HUES64 (cell line): ENCODE measurements at regions not wholly inside any gene's neighbourhood (a gene's known extent, or its start where the extent isn't known, plus 50 kb on each side); places are given as distances from the start of the nearest gene placed in this dataset.

Experiments
- H3K27ac ChIP-seq: 2 replicates; pipeline ENCODE4 v1.7.0; 2013; ENCODE audit warnings: low read depth, low read length, inconsistent platforms
- H3K27me3 ChIP-seq: 2 replicates; pipeline ENCODE4 v1.6.1; 2013; ENCODE audit warnings: mild to moderate bottlenecking, low read length; ENCODE audit not compliant: insufficient read depth
- H3K36me3 ChIP-seq: 2 replicates; pipeline ENCODE4 v1.6.1; 2013; ENCODE audit warnings: mild to moderate bottlenecking, low read length; ENCODE audit not compliant: insufficient read depth
- H3K4me1 ChIP-seq: 2 replicates; pipeline ENCODE4 v1.6.1; 2013; ENCODE audit warnings: mild to moderate bottlenecking, low read length, moderate library complexity; ENCODE audit not compliant: insufficient read depth
- H3K4me3 ChIP-seq: 2 replicates; pipeline ENCODE4 v1.5.1; 2013; ENCODE audit warnings: mild to moderate bottlenecking, low read length, moderate library complexity
- H3K9ac ChIP-seq: 2 replicates; pipeline ENCODE4 v1.6.1; 2013; ENCODE audit warnings: mild to moderate bottlenecking, low read depth, low read length
- H3K9me3 ChIP-seq: 2 replicates; pipeline ENCODE4 v1.6.1; 2013; ENCODE audit warnings: low read depth, low read length; ENCODE audit not compliant: insufficient read depth
- WGBS: fragments of 150-250, 120-280 bp; methylation state at CpG from one replicate; pipeline ENCODE4 v1.1.7; 2013; ENCODE audit warnings: missing lambda C conversion rate; 5-methylcytosine and 5-hydroxymethylcytosine counted together

GRCh38 chr4:28146191-28146590 is 1285.5 kb downstream of the STIM2 start:
- Histone ChIP-seq H3K4me1 (no peaks in the 10 kb centered on the region), H3K27me3 (no peaks in the 10 kb centered on the region), H3K27ac (no peak overlapping the region), H3K36me3 (no peaks in the 10 kb centered on the region), H3K9me3 (no peaks in the 10 kb centered on the region), H3K4me3 (no peak overlapping the region), H3K9ac (no peak overlapping the region)
- WGBS = 93% methylated on average over 3 of the region's 3 CpGs

- WGBS = 100% methylated on average over 1 of the region's 1 CpG
- no peaks in the 10 kb centered on the region for H3K9me3 ChIP-seq
- H3K27me3 ChIP-seq = no peaks in the 10 kb centered on the region
- H3K27ac ChIP-seq = no peak overlapping the region
- H3K4me3 ChIP-seq = no peak overlapping the region
- H3K4me1 ChIP-seq = no peaks in the 10 kb centered on the region
- H3K36me3 ChIP-seq = no peaks in the 10 kb centered on the region
- no peak overlapping the region for H3K9ac ChIP-seq
Measured at GRCh38 chr4:28148221-28148620, 1287.6 kb downstream of the STIM2 start.

- WGBS = 92% methylated on average over 2 of the region's 3 CpGs
- Histone ChIP-seq H3K27ac (no peak overlapping the region), H3K9ac (no peak overlapping the region)
Measured at GRCh38 chr4:28149762-28150161, 1289.1 kb downstream of the STIM2 start.

GRCh38 chr4:28151314-28151713 is 1290.7 kb downstream of the STIM2 start:
- Histone ChIP-seq H3K4me1 (no peaks in the 10 kb centered on the region), H3K27me3 (no peaks in the 10 kb centered on the region), H3K9me3 (no peaks in the 10 kb centered on the region), H3K27ac (no peak overlapping the region), H3K4me3 (no peak overlapping the region), H3K36me3 (no peaks in the 10 kb centered on the region), H3K9ac (no peak overlapping the region)

More at GRCh38 chr4:28149762-28150161, 1289.1 kb downstream of the STIM2 start:
- Histone ChIP-seq H3K4me1 (no peaks in the 10 kb centered on the region), H3K27me3 (no peaks in the 10 kb centered on the region), H3K9me3 (no peaks in the 10 kb centered on the region), H3K36me3 (no peaks in the 10 kb centered on the region), H3K4me3 (no peak overlapping the region)

GRCh38 chr4:28167411-28167810 is 1306.8 kb downstream of the STIM2 start:
- Histone ChIP-seq H3K9ac (no peak overlapping the region), H3K4me1 (no peaks in the 10 kb centered on the region), H3K36me3 (no peaks in the 10 kb centered on the region), H3K9me3 (no peaks in the 10 kb centered on the region), H3K27ac (no peak overlapping the region), H3K27me3 (no peaks in the 10 kb centered on the region), H3K4me3 (no peak overlapping the region)
- 100% methylated on average over 1 of the region's 1 CpG for WGBS

- WGBS = 93% methylated on average over 1 of the region's 1 CpG
- Histone ChIP-seq H3K27ac (no peak overlapping the region), H3K4me1 (no peaks in the 10 kb centered on the region), H3K27me3 (no peaks in the 10 kb centered on the region), H3K36me3 (no peaks in the 10 kb centered on the region), H3K9ac (no peak overlapping the region), H3K9me3 (no peaks in the 10 kb centered on the region), H3K4me3 (no peak overlapping the region)
Measured at GRCh38 chr4:28176942-28177341, 1316.3 kb downstream of the STIM2 start.

- Histone ChIP-seq H3K27me3 (no peaks in the 10 kb centered on the region), H3K4me1 (no peaks in the 10 kb centered on the region), H3K36me3 (no peaks in the 10 kb centered on the region), H3K27ac (no peak overlapping the region), H3K4me3 (no peak overlapping the region), H3K9ac (no peak overlapping the region), H3K9me3 (no peaks in the 10 kb centered on the region)
Measured at GRCh38 chr4:28177641-28178040, 1317.0 kb downstream of the STIM2 start.

- 100% methylated on average over 1 of the region's 3 CpGs for whole genome bisulfite sequencing
- Histone ChIP-seq H3K36me3 (no peaks in the 10 kb centered on the region), H3K4me1 (no peaks in the 10 kb centered on the region), H3K9ac (no peak overlapping the region), H3K27me3 (no peaks in the 10 kb centered on the region), H3K4me3 (no peak overlapping the region), H3K27ac (no peak overlapping the region), H3K9me3 (no peaks in the 10 kb centered on the region)
Measured at GRCh38 chr4:28179126-28179525, 1318.5 kb downstream of the STIM2 start.

- Histone ChIP-seq H3K27me3 (no peaks in the 10 kb centered on the region), H3K9ac (no peak overlapping the region), H3K27ac (no peak overlapping the region), H3K36me3 (no peaks in the 10 kb centered on the region), H3K4me1 (no peaks in the 10 kb centered on the region), H3K9me3 (0 out of 2 replicates have a peak, but pooled peaks cover 14% of the 10 kb centered on the region), H3K4me3 (no peak overlapping the region)
- WGBS = 88% methylated on average over 1 of the region's 1 CpG
Measured at GRCh38 chr4:28209371-28209924, 1348.8 kb downstream of the STIM2 start.

- H3K27ac ChIP-seq = no peak overlapping the region
- H3K36me3 ChIP-seq = no peaks in the 10 kb centered on the region
- no peaks in the 10 kb centered on the region for H3K27me3 ChIP-seq
- 89% methylated on average over 2 of the region's 2 CpGs for WGBS
- H3K4me1 ChIP-seq = no peaks in the 10 kb centered on the region
- H3K4me3 ChIP-seq = no peak overlapping the region
- H3K9ac ChIP-seq = no peak overlapping the region
- no peaks in the 10 kb centered on the region for H3K9me3 ChIP-seq
Measured at GRCh38 chr4:28211676-28212470, 1351.2 kb downstream of the STIM2 start.

GRCh38 chr4:28221536-28221935 is 1360.9 kb downstream of the STIM2 start:
- no peak overlapping the region for H3K27ac ChIP-seq
- H3K27me3 ChIP-seq = no peaks in the 10 kb centered on the region
- 93% methylated on average over 1 of the region's 1 CpG for WGBS
- no peak overlapping the region for H3K4me3 ChIP-seq
- H3K36me3 ChIP-seq = no peaks in the 10 kb centered on the region
- no peak overlapping the region for H3K9ac ChIP-seq
- H3K9me3 ChIP-seq = no peaks in the 10 kb centered on the region
- peaks cover 11% of the 10 kb centered on the region; the same call in 1 of the 2 replicates for H3K4me1 ChIP-seq
